Heart left ventricle (tissue), 16 donors: ENCODE measurements at regions not wholly inside any gene's neighbourhood (a gene's known extent, or its start where the extent isn't known, plus 50 kb on each side); places are given as distances from the start of the nearest gene placed in this dataset.

ENCODE experiments used
- ATAC-seq, 4 donors: fragments of 200-7000 bp; cut with Tn5 transposase; one replicate each; pipeline ENCODE4 v1.9.1; 2020 to 2022; ENCODE audit warnings: moderate library complexity in 4 of 4, mild to moderate bottlenecking in 3 of 4, moderate number of reproducible peaks in 1 of 4
- DNase-seq, 5 donors: peaks; one replicate each; pipeline ENCODE4 v3.0.0-alpha.2; 2020
- H3K27ac ChIP-seq, 12 donors: fragments of 200-600 bp; sonication (generic) in 4 of 12; one replicate each; pipeline versions ENCODE4 v1.5.0 to v1.8.0; 2016 to 2022; ENCODE audit warnings: mild to moderate bottlenecking in 2 of 12
- H3K27me3 ChIP-seq, 9 donors: fragments of 200-600 bp; sonication (generic) in 2 of 9; one replicate each; pipeline versions ENCODE4 v1.5.1 to v1.8.0; 2016 to 2022; ENCODE audit warnings: mild to moderate bottlenecking in 3 of 9
- H3K36me3 ChIP-seq, 9 donors: fragments of 200-600 bp; sonication (generic) in 2 of 9; one replicate each; pipeline versions ENCODE4 v1.5.0 to v1.8.0; 2018 to 2022; ENCODE audit warnings: mild to moderate bottlenecking in 2 of 9
- H3K4me1 ChIP-seq, 12 donors: fragments of 200-600 bp; sonication (generic) in 4 of 12; one replicate each; pipeline versions ENCODE4 v1.5.0 to v1.8.0; 2016 to 2022; ENCODE audit warnings: mild to moderate bottlenecking in 3 of 12
- H3K4me3 ChIP-seq, 12 donors: fragments of 200-600 bp; sonication (generic) in 4 of 12; one replicate each; pipeline versions ENCODE4 v1.5.0 to v1.8.0; 2017 to 2022; ENCODE audit warnings: mild to moderate bottlenecking in 9 of 12, moderate library complexity in 4 of 12
- H3K9me3 ChIP-seq, 12 donors: fragments of 200-600 bp; sonication (generic) in 4 of 12; one replicate each; pipeline versions ENCODE4 v1.5.0 to v1.8.0; 2016 to 2022; ENCODE audit warnings: mild to moderate bottlenecking in 1 of 12
- CTCF ChIP-seq, 12 donors: fragments of 200-600 bp; sonication (generic) in 4 of 12; IDR thresholded peaks; one replicate each; pipeline versions ENCODE4 v1.5.0 to v1.8.0; 2018 to 2022; ENCODE audit warnings: antibody characterized with exemption in 12 of 12, mild to moderate bottlenecking in 5 of 12
- POLR2A ChIP-seq, 2 donors: fragments of 450-650 bp; IDR thresholded peaks; one replicate each; pipeline ENCODE4 v1.6.1; 2017; ENCODE audit warnings: antibody characterized with exemption in 2 of 2, mild to moderate bottlenecking in 2 of 2, moderate library complexity in 2 of 2
- WGBS, 4 donors: extraction: QIAGEN DNeasy Blood & Tissue Kit in 2 of 4; methylation state at CpG; one replicate each; pipeline versions ENCODE4 v1.1.5 to v1.1.7; 2013 to 2018; 5-methylcytosine and 5-hydroxymethylcytosine counted together
- intact Hi-C, 10 donors: fragments of 100-400 bp; cut with DNase I; formaldehyde crosslinking; loops; one replicate each; pipeline versions ENCODE4 v1.11.1 to v1.14.2; 2022
- donor health status: ischemic (EF 13 %, LVEDD 7.1; RV severe dilation, severe dysfunction).
- donor health status: healthy with polysubstance abuse.
- donor health status: DM: no; HTN: yes; CAD: no.
- donor health status: DM: no; HTN: no; CAD: no.
- donor health status: ischemic (EF 25% LVEDD 6.9; RV normal size, moderate dysfunction).
- donor health status: ischemic (EF 25% LVEDD 5.7; RV mildly dilated, moderate dysfunction).
- donor health status: healthy.
- donor health status: DM: yes; HTN: yes; CAD: no.
- donor health status: ischemic (EF 35%, LVEDD 5.7; RV mildly dilated, moderate dysfunction).
- donor health status: nonischemic (EF 11% LVEDD 7.7; RV severe dilation, severe dysfunction).
- donor health status: DM: yes; HTN: yes; CAD: no.
- donor health status: PGD.
- donor health status: ischemic (EF 29% LVEDD 5.4; RV normal size, mild dysfunction).
- donor health status: nonischemic (EF 23%, LVEDD 6.1; RV moderate dilation, normal function).

- H3K9me3 ChIP-seq, result peaks cover 0 to 5% (median 0%) of the 10 kb centered on the region in 12 donors
- H3K27me3 ChIP-seq, result peaks cover 0 to 16% (median 0%) of the 10 kb centered on the region in 9 donors
- no peak for TF ChIP-seq CTCF (IDR thresholded peaks at IDR 0.05)
- TF ChIP-seq POLR2A (IDR thresholded peaks at IDR 0.05), result no peak
- DNase-seq (no peak), ATAC-seq (no peak)
- intact Hi-C loops, result no loop called here
- WGBS, 4 donors, result 56 to 61% (median 58%) methylated on average over 14 of the region's 14 CpGs
- no peak overlapping the region for H3K27ac ChIP-seq
- no peak overlapping the region for H3K4me3 ChIP-seq
- no peaks in the 10 kb centered on the region for H3K4me1 ChIP-seq
- no peaks in the 10 kb centered on the region for H3K36me3 ChIP-seq
Measured at GRCh38 chr12:97275256-97275655, 187.3 kb upstream of the RMST start.

DNA sequence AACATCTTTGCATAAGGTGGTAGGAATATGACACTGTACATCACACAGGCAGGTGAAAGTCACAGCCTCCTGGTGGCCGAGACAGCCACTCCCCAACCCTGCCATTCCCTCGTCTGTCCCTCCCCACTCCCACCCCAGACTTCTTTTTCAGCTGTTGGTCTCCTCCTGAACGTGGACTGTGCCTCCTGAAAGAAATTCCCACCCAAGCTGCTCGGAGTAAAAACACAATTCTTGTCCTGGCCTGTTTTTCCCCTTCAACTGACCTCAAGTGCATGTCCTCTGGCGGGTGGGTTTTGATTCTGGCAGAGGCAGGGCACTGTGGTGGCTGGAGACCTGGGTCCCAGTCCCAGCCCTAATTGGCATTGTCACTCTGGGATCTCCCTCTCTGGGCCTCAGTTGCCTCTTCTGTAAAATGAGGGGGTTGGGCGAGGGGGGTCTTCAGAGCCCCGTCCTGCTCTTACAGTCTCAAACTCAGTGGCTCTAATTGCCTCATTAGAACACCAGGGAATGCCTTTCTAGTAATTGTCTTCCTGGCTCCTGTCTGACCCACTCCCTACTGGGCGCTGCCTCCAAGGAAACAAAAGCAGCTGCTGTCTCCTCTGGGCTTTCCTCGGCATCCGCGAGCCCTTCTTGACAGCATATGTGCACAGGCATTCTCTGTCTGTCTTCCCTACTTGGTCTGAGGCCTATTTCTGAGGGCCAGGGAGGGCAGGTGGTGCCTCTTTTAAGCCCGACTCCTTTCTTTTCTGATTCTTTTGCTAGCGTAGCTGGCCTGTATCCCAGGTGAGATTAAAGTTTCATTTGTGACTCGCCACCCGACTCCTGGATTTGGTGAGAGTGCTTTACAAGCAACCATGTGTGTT, 186.6 kb upstream of the RMST start:
- Histone ChIP-seq H3K36me3 (no peaks in the 10 kb centered on the region), H3K27me3 (peaks cover 0 to 16% (median 0%) of the 10 kb centered on the region in 9 donors), H3K4me1 (no peaks in the 10 kb centered on the region), H3K4me3 (no peak overlapping the region), H3K27ac (no peak overlapping the region), H3K9me3 (peaks cover 0 to 5% (median 0%) of the 10 kb centered on the region in 12 donors)
- no peak for TF ChIP-seq CTCF (IDR thresholded peaks at IDR 0.05)
- TF ChIP-seq POLR2A (IDR thresholded peaks at IDR 0.05), result no peak
- DNase-seq (no peak), ATAC-seq (no peak)
- intact Hi-C loops, result no loop called here
- 43 to 65% (median 61%) methylated on average over 14 to 15 of the region's 15 CpGs for WGBS, 4 donors

GRCh38 chr12:97276661-97277429, 185.8 kb upstream of the RMST start:
- Histone ChIP-seq H3K27me3 (peaks cover 0 to 16% (median 0%) of the 10 kb centered on the region in 9 donors), H3K9me3 (peaks cover 0 to 4% (median 0%) of the 10 kb centered on the region in 12 donors), H3K27ac (no peak overlapping the region), H3K4me3 (no peak overlapping the region), H3K4me1 (no peaks in the 10 kb centered on the region), H3K36me3 (no peaks in the 10 kb centered on the region)
- ATAC-seq (no peak), DNase-seq (no peak)
- intact Hi-C loops, result no loop called here
- no peak for TF ChIP-seq POLR2A (IDR thresholded peaks at IDR 0.05)
- TF ChIP-seq CTCF (IDR thresholded peaks at IDR 0.05), result no peak
- WGBS, 4 donors, result 94 to 96% (median 95%) methylated on average over 1 of the region's 1 CpG

GRCh38 chr12:97283297-97283696, 179.3 kb upstream of the RMST start:
- ATAC-seq, result no peak

More at GRCh38 chr12:97283297-97283696, 179.3 kb upstream of the RMST start:
- intact Hi-C loops, result no loop called here
- peak in 1 of 12 donors; percentile 12 for TF ChIP-seq CTCF (IDR thresholded peaks at IDR 0.05)
- TF ChIP-seq POLR2A (IDR thresholded peaks at IDR 0.05), result no peak
- no peaks in the 10 kb centered on the region for H3K36me3 ChIP-seq
- no peaks in the 10 kb centered on the region for H3K4me1 ChIP-seq
- no peak overlapping the region for H3K27ac ChIP-seq
- no peaks in the 10 kb centered on the region for H3K9me3 ChIP-seq
- DNase-seq, result no peak
- H3K4me3 ChIP-seq, result no peak overlapping the region
- H3K27me3 ChIP-seq, result peaks cover 0 to 5% (median 0%) of the 10 kb centered on the region in 9 donors
- 79 to 89% (median 85%) methylated on average over 8 of the region's 8 CpGs for WGBS, 4 donors
